ENCODE measurements at regions not wholly inside any gene's neighbourhood (a gene's known extent, or its start where the extent isn't known, plus 50 kb on each side); places are given as distances from the start of the nearest gene placed in this dataset.
"Not testable (repeated sequence)": the region's sequence is repeated elsewhere in the genome, so short reads cannot be mapped to it uniquely, and the experiment has no call there.

DNA sequence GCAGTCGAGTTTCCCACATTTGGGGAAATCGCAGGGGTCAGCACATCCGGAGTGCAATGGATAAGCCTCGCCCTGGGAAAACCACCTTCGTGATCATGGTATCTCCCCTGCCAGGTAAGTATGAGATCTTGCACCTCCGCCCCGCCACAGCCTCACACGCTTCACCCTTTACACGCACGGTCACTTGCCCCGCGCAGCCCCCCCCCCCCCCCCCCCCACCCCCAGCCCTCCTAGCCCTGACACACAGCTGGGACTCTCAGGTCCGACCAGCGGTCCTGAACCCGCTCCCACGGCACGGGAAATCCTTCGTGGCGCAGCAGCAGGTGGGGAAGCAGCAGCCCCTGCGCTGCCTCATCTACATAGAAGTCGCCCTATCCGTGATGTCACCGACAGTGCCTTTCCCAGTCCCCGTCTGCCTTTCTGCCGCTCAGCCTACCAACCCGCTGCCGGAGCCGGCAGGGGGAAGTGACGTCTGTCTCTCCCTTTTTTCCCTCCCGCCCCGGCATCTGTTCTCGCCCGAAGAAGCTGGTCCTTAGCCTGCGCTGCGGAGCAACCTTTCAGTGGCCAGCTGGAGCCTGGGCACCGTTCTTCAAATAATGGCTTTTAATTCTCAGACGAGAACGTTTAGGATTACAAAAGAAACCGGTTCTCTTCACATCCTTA lies 242.2 kb downstream of the FAM72C start:
- TF ChIP-seq CTCF (IDR thresholded peaks at IDR 0.05; ENCODE audit: borderline replicate concordance, extremely low read depth, low read length, poor library complexity, severe bottlenecking); EZH2 (IDR thresholded peaks at IDR 0.05; ENCODE audit: borderline replicate concordance, low read depth, low read length, severe bottlenecking): not testable (repeated sequence)
